AG04449 (cell line): ENCODE measurements at regions not wholly inside any gene's neighbourhood (a gene's known extent, or its start where the extent isn't known, plus 50 kb on each side); places are given as distances from the start of the nearest gene placed in this dataset.

Experiments
- CTCF ChIA-PET: fragments of 350-600 bp; formaldehyde crosslinking; extraction: SDS; loops from one replicate; lab custom pipeline; 2021; ENCODE audit warnings: antibody characterized with exemption; lab: Yijun Ruan, JAX
- POLR2A ChIA-PET: fragments of 400-600, 350-600 bp; formaldehyde crosslinking; extraction: SDS; loops from one replicate; lab custom pipeline; 2020; ENCODE audit warnings: antibody characterized with exemption, inconsistent platforms; lab: Yijun Ruan, JAX
- DNase-seq: peaks from one replicate; pipeline ENCODE4 v3.0.0-alpha.2; 2010; ENCODE audit warnings: low read depth, low spot score
- H3K4me3 ChIP-seq: 2 replicates; pipeline ENCODE4 v1.5.1; 2011; ENCODE audit warnings: low read depth, mild to moderate bottlenecking, control low read depth, low read length
- CTCF ChIP-seq: IDR thresholded peaks from one replicate; pipeline ENCODE4 v1.5.1; 2011; ENCODE audit warnings: mild to moderate bottlenecking, moderate library complexity, low read length, control low read depth, inconsistent platforms; ENCODE audit not compliant: insufficient read depth; ENCODE audit errors: missing control alignments

DNA sequence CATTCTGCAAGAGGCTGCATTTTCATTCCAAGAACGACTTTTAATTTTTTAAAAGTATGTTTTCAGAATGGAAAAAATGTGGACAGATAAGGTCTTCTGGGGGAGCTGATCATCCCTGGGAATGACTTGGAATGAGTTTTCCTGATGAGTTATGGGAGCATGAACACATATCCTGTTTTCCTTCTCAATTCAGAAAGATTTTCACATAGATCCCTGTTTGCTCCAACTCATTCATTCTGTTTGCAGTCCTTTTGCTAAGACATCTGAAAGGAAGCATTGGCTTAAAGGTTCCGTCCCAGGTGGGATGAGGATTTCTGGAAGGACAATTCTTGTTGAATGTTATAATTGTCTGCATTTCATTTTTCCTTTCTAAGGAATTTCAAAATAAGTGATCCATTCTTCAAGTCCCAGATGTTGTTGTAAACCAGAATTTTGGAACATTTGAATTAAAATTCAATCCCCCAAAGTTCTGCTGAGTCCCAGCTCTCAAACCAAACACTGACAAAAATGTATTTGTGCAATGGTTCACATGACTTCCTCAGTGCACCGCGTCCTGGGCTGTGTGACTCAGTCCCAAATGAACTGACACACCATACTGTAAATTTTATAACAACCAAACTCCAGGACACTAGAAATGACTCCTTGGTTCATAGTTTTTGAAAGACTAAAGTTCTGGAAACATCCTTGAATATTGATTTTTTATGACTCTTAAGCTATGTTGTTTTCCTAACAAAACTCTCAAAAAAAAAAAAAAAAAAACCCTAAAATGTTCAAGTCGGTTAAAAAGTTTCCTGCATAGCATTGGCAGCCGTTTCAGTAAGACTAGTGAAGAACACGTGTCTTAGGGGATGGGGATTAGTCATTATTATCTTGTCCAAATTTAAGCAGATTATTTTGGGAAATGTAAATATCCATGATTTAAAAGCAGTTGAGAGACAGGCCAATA lies 281.8 kb upstream of the TCF4 start:
- POLR2A ChIA-PET, result interaction anchor here (0.6 to 1.4 kb wide), 2 partner anchors 128 to 364 kb away, joined by 3 to 4 read pairs; no protein-coding TSS in a partner anchor
- TF ChIP-seq CTCF, result no peak
- CTCF ChIA-PET, result interaction anchor here (0.6 to 1.6 kb wide), 7 partner anchors 9 to 706 kb away, joined by 3 to 5 read pairs (median 3); no protein-coding TSS in a partner anchor
- DNase-seq, result no peak
- H3K4me3 ChIP-seq, result no peak overlapping the region

GRCh38 chr18:55868909-55869308 lies 280.9 kb upstream of the TCF4 start:
- no peak for TF ChIP-seq CTCF
- CTCF ChIA-PET, result interaction anchor here (1.0 to 1.6 kb wide), 6 partner anchors 8 to 707 kb away, joined by 3 to 5 read pairs (median 3); no protein-coding TSS in a partner anchor
- POLR2A ChIA-PET, result interaction anchor here (1.4 kb wide), 1 partner anchor 129 kb away, joined by 3 read pairs; no protein-coding TSS in a partner anchor
- DNase-seq, result no peak
- no peak overlapping the region for H3K4me3 ChIP-seq

DNA sequence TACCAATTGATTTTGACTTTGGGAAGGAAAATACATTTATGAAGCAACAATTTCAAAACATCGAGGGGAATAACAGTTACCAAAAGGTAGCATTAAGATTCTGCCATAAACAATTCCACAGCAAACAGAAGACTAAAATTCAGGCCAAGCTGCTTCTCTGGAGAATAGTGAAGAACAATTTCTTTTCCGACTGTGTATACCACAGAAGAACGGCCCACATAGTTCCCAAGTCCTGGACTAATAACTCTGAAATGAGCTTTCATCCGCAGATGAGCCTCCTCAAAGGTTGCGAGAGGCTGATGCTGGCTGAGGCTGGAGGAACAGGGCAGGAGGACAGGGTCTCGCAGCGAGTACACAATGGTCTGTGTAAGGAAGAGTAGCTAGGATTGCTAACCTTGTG lies 278.9 kb upstream of the TCF4 start:
- no peak for DNase-seq
- ChIA-PET CTCF (interaction anchor here (1.0 to 1.6 kb wide), 3 partner anchors 14 to 632 kb away, joined by 5 read pairs; no protein-coding TSS in a partner anchor), POLR2A (no interaction called here)
- no peak for TF ChIP-seq CTCF
- no peak overlapping the region for H3K4me3 ChIP-seq

GRCh38 chr18:55866006-55866405 lies 278.0 kb upstream of the TCF4 start:
- TF ChIP-seq CTCF, result no peak
- H3K4me3 ChIP-seq, result no peak overlapping the region
- ChIA-PET POLR2A (no interaction called here), CTCF (no interaction called here)
- DNase-seq, result no peak

GRCh38 chr18:55864281-55864680 lies 276.3 kb upstream of the TCF4 start:
- CTCF ChIA-PET, result interaction anchor here (1.4 to 1.8 kb wide), 2 partner anchors 17 to 84 kb away, joined by 5 to 6 read pairs; no protein-coding TSS in a partner anchor
- no peak for TF ChIP-seq CTCF
- POLR2A ChIA-PET, result no interaction called here
- DNase-seq, result no peak
- H3K4me3 ChIP-seq, result no peak overlapping the region

- POLR2A ChIA-PET, result no interaction called here
- no peak overlapping the region for H3K4me3 ChIP-seq
- TF ChIP-seq CTCF, result no peak
- DNase-seq, result no peak
- CTCF ChIA-PET, result interaction anchor here (0.7 to 1.8 kb wide), 4 partner anchors 11 to 712 kb away, joined by 3 to 6 read pairs (median 6); no protein-coding TSS in a partner anchor
These were observed 275.9 kb upstream of the TCF4 start for GRCh38 chr18:55863876-55864275.
